Testis (tissue), 2 donors: ENCODE measurements at regions not wholly inside any gene's neighbourhood (a gene's known extent, or its start where the extent isn't known, plus 50 kb on each side); places are given as distances from the start of the nearest gene placed in this dataset.
"Not testable (repeated sequence)": the region's sequence is repeated elsewhere in the genome, so short reads cannot be mapped to it uniquely, and the experiment has no call there.

Source experiments
- DNase-seq: peaks from one replicate; pipeline ENCODE4 v3.0.0-alpha.2; 2019
- H3K27ac ChIP-seq, 2 donors: fragments of 200-600 bp; sonication (generic); one replicate each; pipeline ENCODE4 v1.5.1; 2019
- H3K27me3 ChIP-seq: fragments of 200-600 bp; sonication (generic); one replicate; pipeline ENCODE4 v1.5.1; 2019
- H3K36me3 ChIP-seq: fragments of 200-600 bp; sonication (generic); one replicate; pipeline ENCODE4 v1.5.1; 2017; ENCODE audit warnings: low read depth; ENCODE audit errors: missing control alignments
- H3K4me1 ChIP-seq: fragments of 200-600 bp; sonication (generic); one replicate; pipeline ENCODE4 v1.5.1; 2019
- H3K4me3 ChIP-seq, 2 donors: fragments of 200-600 bp; sonication (generic); one replicate each; pipeline ENCODE4 v1.5.1; 2017 to 2019
- H3K9me3 ChIP-seq: fragments of 200-600 bp; sonication (generic); one replicate; pipeline ENCODE4 v1.5.1; 2017
- CTCF ChIP-seq, 3 experiments: fragments of 450-650 bp in 2 of 3; fragments of 200-600 bp in 1 of 3; sonication (generic) in 1 of 3; IDR thresholded peaks; one replicate each; pipeline ENCODE4 v1.5.1; 2016 to 2019; ENCODE audit warnings: antibody characterized with exemption in 3 of 3, mild to moderate bottlenecking in 2 of 3, moderate library complexity in 1 of 3
- POLR2A ChIP-seq: fragments of 450-650 bp; IDR thresholded peaks from one replicate; pipeline ENCODE4 v1.6.1; 2017; ENCODE audit warnings: antibody characterized with exemption, mild to moderate bottlenecking, moderate library complexity
- WGBS, 2 donors: methylation state at CpG; one replicate each; pipeline ENCODE4 v1.1.5; 2018; 5-methylcytosine and 5-hydroxymethylcytosine counted together
- intact Hi-C: fragments of 100-400 bp; cut with DNase I; formaldehyde crosslinking; loops from one replicate; pipeline ENCODE4 v1.15.1; 2023; ENCODE audit warnings: low total_unique reads

DNA sequence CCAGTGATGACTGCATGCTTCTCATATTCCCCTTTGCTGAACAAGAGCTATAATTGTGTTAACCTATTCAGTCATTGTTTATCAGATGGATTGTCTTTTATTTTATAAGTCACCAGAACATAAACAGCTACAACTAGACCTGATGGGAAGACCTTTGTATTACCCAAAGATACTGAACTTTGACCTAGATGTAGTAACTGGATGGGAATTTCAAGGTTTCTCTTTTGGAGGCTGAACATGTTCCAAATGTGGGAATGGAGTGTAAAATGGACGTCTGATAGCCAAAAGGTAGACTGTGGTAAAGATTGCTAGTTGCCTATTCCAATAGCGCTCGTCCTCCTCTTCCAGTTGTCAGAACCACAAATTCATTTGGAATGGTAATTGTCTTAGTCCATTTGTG, 56.4 kb upstream of the ST3GAL5 start:
- Histone ChIP-seq H3K27me3 (no peaks in the 10 kb centered on the region), H3K27ac (no peak overlapping the region), H3K4me1 (no peaks in the 10 kb centered on the region), H3K9me3 (no peaks in the 10 kb centered on the region), H3K4me3 (no peak overlapping the region), H3K36me3 (no peaks in the 10 kb centered on the region)
- TF ChIP-seq POLR2A (no peak), CTCF (IDR thresholded peaks at IDR 0.05) (no peak)
- 81 to 83% methylated on average over 3 of the region's 3 CpGs for WGBS, 2 donors
- no peak for DNase-seq
- intact Hi-C loops: no loop called here

GRCh38 chr2:85942346-85942957, 53.7 kb upstream of the ST3GAL5 start:
- Histone ChIP-seq H3K27ac (no peak overlapping the region), H3K4me1 (peaks cover 7% of the 10 kb centered on the region), H3K4me3 (no peak overlapping the region), H3K27me3 (no peaks in the 10 kb centered on the region), H3K9me3 (no peaks in the 10 kb centered on the region), H3K36me3 (no peaks in the 10 kb centered on the region)
- 50 to 85% methylated on average over 1 of the region's 1 CpG for WGBS, 2 donors
- intact Hi-C loops: no loop called here
- TF ChIP-seq CTCF (IDR thresholded peaks at IDR 0.05) (no peak), POLR2A (no peak)
- no peak for DNase-seq

- H3K36me3 ChIP-seq, H3K9me3 ChIP-seq, H3K27me3 ChIP-seq, DNase-seq, H3K4me1 ChIP-seq, H3K4me3 ChIP-seq, H3K27ac ChIP-seq, intact Hi-C loops: not testable (repeated sequence)
- 89 to 91% methylated on average over 2 of the region's 2 CpGs for WGBS, 2 donors
Observed at GRCh38 chr2:85941490-85941889, 52.7 kb upstream of the ST3GAL5 start.

GRCh38 chr2:85939131-85939530, 50.3 kb upstream of the ST3GAL5 start:
- Histone ChIP-seq H3K4me1 (peaks cover 16% of the 10 kb centered on the region), H3K36me3 (no peaks in the 10 kb centered on the region), H3K9me3 (no peaks in the 10 kb centered on the region), H3K27ac (peak overlapping the region in 1 of 2 donors; percentile 9), H3K27me3 (no peaks in the 10 kb centered on the region), H3K4me3 (no peak overlapping the region)
- DNase-seq: no peak
- intact Hi-C loops: no loop called here
- WGBS, 2 donors: 49 to 55% methylated on average over 4 of the region's 4 CpGs
- no peak for TF ChIP-seq CTCF (IDR thresholded peaks at IDR 0.05)
- TF ChIP-seq POLR2A: no peak
